CD14-positive monocyte (primary cell): ENCODE measurements at regions not wholly inside any gene's neighbourhood (a gene's known extent, or its start where the extent isn't known, plus 50 kb on each side); places are given as distances from the start of the nearest gene placed in this dataset.

ENCODE experiments used
- DNase-seq, 3 donors: peaks; one replicate each; pipeline ENCODE4 v3.0.0-alpha.2; 2011 to 2022
- H2AFZ ChIP-seq: 2 replicates; pipeline ENCODE4 v1.6.0; 2012; ENCODE audit warnings: mild to moderate bottlenecking, low read depth, low read length, inconsistent platforms; ENCODE audit not compliant: insufficient read depth, poor library complexity, severe bottlenecking
- H3K27ac ChIP-seq, 2 donors: 1 replicate in 1 of 2; 2 replicates in 1 of 2; pipeline ENCODE4 v1.5.1; 2012 to 2013; ENCODE audit warnings: low read length in 2 of 2, control low read depth in 1 of 2, inconsistent platforms in 1 of 2, low read depth in 1 of 2, mild to moderate bottlenecking in 1 of 2
- H3K27me3 ChIP-seq, 2 donors: one replicate each; pipeline versions ENCODE4 v1.6.0 to v1.6.1; 2011 to 2013; ENCODE audit warnings: low read length in 2 of 2; ENCODE audit not compliant: control insufficient read depth in 2 of 2, insufficient read depth in 2 of 2
- H3K36me3 ChIP-seq, 2 donors: replicated peaks in 1 of 2; 1 replicate in 1 of 2; 2 replicates in 1 of 2; pipeline versions ENCODE4 v1.5.1 to v1.6.1; 2012 to 2013; ENCODE audit warnings: low read length in 2 of 2, control low read depth in 1 of 2, inconsistent platforms in 1 of 2, mild to moderate bottlenecking in 1 of 2; ENCODE audit not compliant: insufficient read depth in 2 of 2, control insufficient read depth in 1 of 2
- H3K4me1 ChIP-seq, 2 donors: 1 replicate in 1 of 2; 2 replicates in 1 of 2; pipeline versions ENCODE4 v1.5.1 to v1.6.1; 2012 to 2013; ENCODE audit warnings: low read length in 2 of 2, control low read depth in 1 of 2, inconsistent platforms in 1 of 2, mild to moderate bottlenecking in 1 of 2, moderate library complexity in 1 of 2; ENCODE audit not compliant: insufficient read depth in 2 of 2, control insufficient read depth in 1 of 2
- H3K4me2 ChIP-seq: replicated peaks from 2 replicates; pipeline ENCODE3; 2012; ENCODE audit warnings: low read length, moderate library complexity, mild to moderate bottlenecking; ENCODE audit not compliant: poor library complexity, severe bottlenecking; ENCODE audit errors: extremely low read depth
- H3K4me3 ChIP-seq, 3 experiments: fragments of 200-600 bp in 1 of 3; sonication (generic) in 1 of 3; replicated peaks in 1 of 3; 1 replicate in 2 of 3; 2 replicates in 1 of 3; pipeline ENCODE4 v1.5.1; 2011 to 2013; ENCODE audit warnings: low read length in 3 of 3, mild to moderate bottlenecking in 3 of 3, control low read depth in 2 of 3, low read depth in 2 of 3, inconsistent platforms in 1 of 3, moderate library complexity in 1 of 3
- H3K79me2 ChIP-seq: 2 replicates; pipeline ENCODE4 v1.6.0; 2012; ENCODE audit warnings: mild to moderate bottlenecking, control low read depth, inconsistent platforms, low read length, moderate library complexity; ENCODE audit not compliant: insufficient read depth
- H3K9ac ChIP-seq: 2 replicates; pipeline ENCODE4 v1.6.0; 2017; ENCODE audit warnings: low read length, mild to moderate bottlenecking; ENCODE audit not compliant: insufficient read depth, poor library complexity, severe bottlenecking
- H3K9me3 ChIP-seq, 2 donors: replicated peaks in 1 of 2; 1 replicate in 1 of 2; 2 replicates in 1 of 2; pipeline versions ENCODE4 v1.5.1 to v1.6.1; 2012 to 2013; ENCODE audit warnings: low read length in 2 of 2, control low read depth in 1 of 2; ENCODE audit not compliant: control insufficient read depth in 1 of 2, insufficient read depth in 1 of 2
- H4K20me1 ChIP-seq: 2 replicates; pipeline ENCODE4 v1.6.0; 2012; ENCODE audit warnings: mild to moderate bottlenecking, low read length, control low read depth, moderate library complexity; ENCODE audit not compliant: insufficient read depth
- H3K27ac Mint-ChIP-seq, 7 donors: one replicate each; pipeline ENCODE4 v1.8.0; 2020; ENCODE audit warnings: mild to moderate bottlenecking in 7 of 7, mixed read lengths in 7 of 7, moderate library complexity in 6 of 7, inconsistent platforms in 2 of 7
- H3K27me3 Mint-ChIP-seq, 3 donors: one replicate each; pipeline ENCODE4 v1.8.0; 2021 to 2022; ENCODE audit warnings: low read depth in 3 of 3, mild to moderate bottlenecking in 3 of 3, mixed read lengths in 3 of 3, moderate library complexity in 3 of 3, inconsistent platforms in 1 of 3
- H3K36me3 Mint-ChIP-seq, 2 donors: one replicate each; pipeline ENCODE4 v1.8.0; 2020; ENCODE audit warnings: mixed read lengths in 2 of 2, inconsistent platforms in 1 of 2, mild to moderate bottlenecking in 1 of 2
- H3K4me1 Mint-ChIP-seq: one replicate; pipeline ENCODE4 v1.8.0; 2020; ENCODE audit warnings: mild to moderate bottlenecking, mixed read lengths
- H3K4me3 Mint-ChIP-seq, 2 donors: one replicate each; pipeline ENCODE4 v1.8.0; 2020; ENCODE audit warnings: mild to moderate bottlenecking in 2 of 2, mixed read lengths in 2 of 2, moderate library complexity in 1 of 2
- H3K9me3 Mint-ChIP-seq, 7 donors: one replicate each; pipeline ENCODE4 v1.8.0; 2020 to 2022; ENCODE audit warnings: mixed read lengths in 7 of 7, mild to moderate bottlenecking in 6 of 7, moderate library complexity in 6 of 7, inconsistent platforms in 2 of 7
- CTCF ChIP-seq: fragments of 200-600 bp; IDR thresholded peaks from one replicate; pipeline ENCODE4 v1.8.0; 2022; ENCODE audit warnings: antibody characterized with exemption, mild to moderate bottlenecking
- WGBS: methylation state at CpG from one replicate; pipeline ENCODE4 v1.1.5; 2013; ENCODE audit warnings: missing lambda C conversion rate; ENCODE audit not compliant: insufficient coverage; 5-methylcytosine and 5-hydroxymethylcytosine counted together
- intact Hi-C, 2 donors: fragments of 100-400 bp; cut with micrococcal nuclease; formaldehyde crosslinking; loops; one replicate each; pipeline versions ENCODE4 v1.15.0 to v1.15.1; 2023

- Mint-ChIP-seq H3K27ac (peak overlapping the region in 1 of 7 donors; percentile 30), H3K36me3 (no peaks in the 10 kb centered on the region), H3K4me3 (no peak overlapping the region), H3K27me3 (peaks cover 3 to 6% (median 5%) of the 10 kb centered on the region in 3 donors), H3K9me3 (peaks cover 0 to 9% (median 0%) of the 10 kb centered on the region in 7 donors), H3K4me1 (no peaks in the 10 kb centered on the region)
- no peak overlapping the region for H3K4me3 ChIP-seq
- H3K27ac ChIP-seq, result no peak overlapping the region
- no peak overlapping the region for H3K4me2 ChIP-seq
- H3K36me3 ChIP-seq, result no peaks in the 10 kb centered on the region
- intact Hi-C loops, result no loop called here
- H3K9me3 ChIP-seq, result no peaks in the 10 kb centered on the region
- no peak overlapping the region for H2AFZ ChIP-seq
- WGBS, result 95% methylated on average over 10 of the region's 12 CpGs
- H4K20me1 ChIP-seq, result no peaks in the 10 kb centered on the region
- no peak overlapping the region for H3K9ac ChIP-seq
- H3K27me3 ChIP-seq, result no peaks in the 10 kb centered on the region
- no peak for DNase-seq
- no peaks in the 10 kb centered on the region for H3K79me2 ChIP-seq
- TF ChIP-seq CTCF, result no peak
- no peaks in the 10 kb centered on the region for H3K4me1 ChIP-seq
Measured at GRCh38 chr16:48829336-48830310, 219.6 kb upstream of the N4BP1 start.

- H3K9me3 ChIP-seq, result no peaks in the 10 kb centered on the region
- no peaks in the 10 kb centered on the region for H3K27me3 ChIP-seq
- H3K4me1 ChIP-seq, result no peaks in the 10 kb centered on the region
- no peak overlapping the region for H3K27ac ChIP-seq
- H3K79me2 ChIP-seq, result no peaks in the 10 kb centered on the region
- WGBS, result no CpG with 5 or more reads among the region's 2 CpGs
- Mint-ChIP-seq H3K36me3 (no peaks in the 10 kb centered on the region), H3K27me3 (peaks cover 0 to 5% (median 2%) of the 10 kb centered on the region in 3 donors), H3K9me3 (peaks cover 0 to 6% (median 0%) of the 10 kb centered on the region in 7 donors), H3K27ac (no peak overlapping the region), H3K4me3 (no peak overlapping the region), H3K4me1 (no peaks in the 10 kb centered on the region)
- no peaks in the 10 kb centered on the region for H3K36me3 ChIP-seq
- no peak for TF ChIP-seq CTCF
- H3K4me2 ChIP-seq, result no peak overlapping the region
- H4K20me1 ChIP-seq, result no peaks in the 10 kb centered on the region
- no peak for DNase-seq
- intact Hi-C loops, result no loop called here
- H3K9ac ChIP-seq, result no peak overlapping the region
- no peak overlapping the region for H3K4me3 ChIP-seq
- H2AFZ ChIP-seq, result no peak overlapping the region
Measured at GRCh38 chr16:48824271-48824670, 214.3 kb upstream of the N4BP1 start.
